Kidney epithelial cell (primary cell): ENCODE measurements at regions not wholly inside any gene's neighbourhood (a gene's known extent, or its start where the extent isn't known, plus 50 kb on each side); places are given as distances from the start of the nearest gene placed in this dataset.

Experiments
- DNase-seq: peaks from one replicate; pipeline ENCODE4 v3.0.0-alpha.2; 2010; ENCODE audit warnings: low read depth
- H3K27me3 ChIP-seq: 2 replicates; pipeline ENCODE4 v1.6.0; 2011; ENCODE audit warnings: low read length; ENCODE audit not compliant: control insufficient read depth, insufficient read depth
- H3K36me3 ChIP-seq: 2 replicates; pipeline ENCODE4 v1.5.1; 2011; ENCODE audit warnings: low read length; ENCODE audit not compliant: control insufficient read depth, insufficient read depth
- H3K4me3 ChIP-seq: 2 replicates; pipeline ENCODE4 v1.5.1; 2011; ENCODE audit warnings: low read depth, mild to moderate bottlenecking, control low read depth, low read length
- CTCF ChIP-seq: IDR thresholded peaks from 2 replicates; pipeline ENCODE4 v1.5.1; 2011; ENCODE audit warnings: mild to moderate bottlenecking, moderate library complexity, low read length, control low read depth, inconsistent platforms; ENCODE audit not compliant: insufficient read depth, poor library complexity, severe bottlenecking

- Histone ChIP-seq H3K36me3 (no peaks in the 10 kb centered on the region), H3K27me3 (no peaks in the 10 kb centered on the region), H3K4me3 (no peak overlapping the region)
- TF ChIP-seq CTCF, result no peak
- no peak for DNase-seq
Observed at GRCh38 chr4:117357866-117358265, 272.5 kb upstream of the TRAM1L1 start.

DNA sequence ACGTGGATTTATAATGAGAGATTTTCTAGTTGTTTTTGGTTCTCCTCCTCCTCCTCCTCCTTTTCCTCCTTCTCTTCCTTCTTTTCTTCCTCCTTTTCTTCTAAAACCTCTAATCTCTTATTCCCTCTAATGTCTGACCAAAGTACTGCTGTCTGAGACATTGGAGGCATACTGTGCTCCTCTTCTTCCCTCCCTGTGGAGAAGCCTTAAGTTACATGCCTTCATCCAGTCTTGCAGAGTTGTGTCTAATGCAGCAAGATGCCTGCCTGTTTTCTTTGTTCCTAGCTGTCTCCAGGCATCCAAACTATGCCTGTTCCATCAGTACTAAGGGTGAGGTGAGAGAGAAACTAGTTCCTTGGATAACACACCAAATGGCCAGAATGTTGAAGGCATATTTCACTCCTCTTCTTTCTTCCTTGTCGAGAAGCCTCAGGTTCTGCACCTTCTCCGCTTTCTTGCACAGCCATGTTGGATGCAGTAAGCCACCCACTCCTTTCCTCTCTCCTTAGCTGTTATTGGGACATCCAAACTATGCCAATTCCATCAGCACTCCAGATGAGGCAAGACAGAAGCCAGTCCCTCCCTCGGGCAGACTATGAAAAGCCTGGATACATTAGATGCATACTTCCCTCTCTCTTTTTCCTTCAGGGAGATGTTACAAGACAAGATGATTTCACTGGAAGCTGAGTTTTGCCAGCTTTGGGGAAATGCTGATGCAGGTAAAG, 285.7 kb upstream of the TRAM1L1 start:
- TF ChIP-seq CTCF, result no peak
- H3K27me3 ChIP-seq, result no peaks in the 10 kb centered on the region
- H3K36me3 ChIP-seq, result no peaks in the 10 kb centered on the region
- no peak overlapping the region for H3K4me3 ChIP-seq
- no peak for DNase-seq

GRCh38 chr4:117375101-117375500, 289.7 kb upstream of the TRAM1L1 start:
- H3K4me3 ChIP-seq, result no peak overlapping the region
- H3K27me3 ChIP-seq, result no peaks in the 10 kb centered on the region
- no peak for DNase-seq
- no peaks in the 10 kb centered on the region for H3K36me3 ChIP-seq
- TF ChIP-seq CTCF, result no peak

GRCh38 chr4:117376692-117377091, 291.3 kb upstream of the TRAM1L1 start:
- no peak for TF ChIP-seq CTCF
- H3K4me3 ChIP-seq, result no peak overlapping the region
- H3K27me3 ChIP-seq, result no peaks in the 10 kb centered on the region
- DNase-seq, result no peak
- no peaks in the 10 kb centered on the region for H3K36me3 ChIP-seq

DNA sequence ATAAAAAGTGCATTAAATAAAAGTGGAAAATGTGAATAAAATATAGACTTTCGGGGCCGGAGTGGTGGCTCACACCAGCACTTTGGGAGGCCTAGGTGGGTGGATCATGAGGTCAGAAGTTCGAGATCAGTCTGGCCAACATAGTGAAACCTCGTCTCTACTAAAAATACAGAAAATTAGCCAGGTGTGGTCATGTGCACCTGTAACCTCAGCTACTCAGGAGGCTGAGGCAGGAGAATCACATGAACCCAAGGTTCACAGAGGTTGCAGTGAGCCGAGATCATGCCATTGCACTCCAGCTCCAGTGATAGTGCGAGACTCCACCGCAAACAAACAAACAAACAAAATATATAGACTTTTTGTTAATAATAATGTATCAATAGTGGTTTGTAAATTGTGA, 293.6 kb upstream of the TRAM1L1 start:
- no peak for DNase-seq
- Histone ChIP-seq H3K4me3 (no peak overlapping the region), H3K27me3 (no peaks in the 10 kb centered on the region), H3K36me3 (no peaks in the 10 kb centered on the region)
- TF ChIP-seq CTCF, result no peak

DNA sequence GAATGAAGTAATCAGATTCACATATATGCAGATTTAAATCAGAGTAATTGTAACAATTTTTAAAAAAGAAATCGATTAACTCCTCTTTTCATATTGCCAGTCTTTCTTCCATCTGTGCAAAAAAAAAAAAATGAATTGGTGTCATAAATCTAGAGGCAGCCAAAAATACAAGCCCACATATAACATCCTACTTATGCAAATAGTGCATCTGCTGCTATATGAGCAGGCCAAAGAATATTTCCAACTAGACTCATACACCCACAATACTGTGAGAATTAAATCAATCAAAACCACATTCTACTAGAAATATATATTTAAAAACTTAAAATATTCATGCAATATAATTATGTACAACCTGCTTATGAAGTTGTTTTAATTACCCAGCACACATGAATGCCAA, 298.1 kb upstream of the TRAM1L1 start:
- H3K27me3 ChIP-seq, result no peaks in the 10 kb centered on the region
- no peak for TF ChIP-seq CTCF
- H3K4me3 ChIP-seq, result no peak overlapping the region
- DNase-seq, result no peak
- no peaks in the 10 kb centered on the region for H3K36me3 ChIP-seq
